GM19395 (cell line): ENCODE measurements at regions not wholly inside any gene's neighbourhood (a gene's known extent, or its start where the extent isn't known, plus 50 kb on each side); places are given as distances from the start of the nearest gene placed in this dataset.
"Not testable (repeated sequence)": the region's sequence is repeated elsewhere in the genome, so short reads cannot be mapped to it uniquely, and the experiment has no call there.

Experiments used
- ATAC-seq: cut with Tn5 transposase; IDR thresholded peaks from one replicate; pipeline ENCODE4 v1.9.1; 2021; ENCODE audit warnings: mild to moderate bottlenecking, moderate library complexity; ENCODE audit not compliant: unreplicated experiment

GRCh38 chr2:225794652-225795400 is 395.3 kb downstream of the NYAP2 start:
- no peak for ATAC-seq

DNA sequence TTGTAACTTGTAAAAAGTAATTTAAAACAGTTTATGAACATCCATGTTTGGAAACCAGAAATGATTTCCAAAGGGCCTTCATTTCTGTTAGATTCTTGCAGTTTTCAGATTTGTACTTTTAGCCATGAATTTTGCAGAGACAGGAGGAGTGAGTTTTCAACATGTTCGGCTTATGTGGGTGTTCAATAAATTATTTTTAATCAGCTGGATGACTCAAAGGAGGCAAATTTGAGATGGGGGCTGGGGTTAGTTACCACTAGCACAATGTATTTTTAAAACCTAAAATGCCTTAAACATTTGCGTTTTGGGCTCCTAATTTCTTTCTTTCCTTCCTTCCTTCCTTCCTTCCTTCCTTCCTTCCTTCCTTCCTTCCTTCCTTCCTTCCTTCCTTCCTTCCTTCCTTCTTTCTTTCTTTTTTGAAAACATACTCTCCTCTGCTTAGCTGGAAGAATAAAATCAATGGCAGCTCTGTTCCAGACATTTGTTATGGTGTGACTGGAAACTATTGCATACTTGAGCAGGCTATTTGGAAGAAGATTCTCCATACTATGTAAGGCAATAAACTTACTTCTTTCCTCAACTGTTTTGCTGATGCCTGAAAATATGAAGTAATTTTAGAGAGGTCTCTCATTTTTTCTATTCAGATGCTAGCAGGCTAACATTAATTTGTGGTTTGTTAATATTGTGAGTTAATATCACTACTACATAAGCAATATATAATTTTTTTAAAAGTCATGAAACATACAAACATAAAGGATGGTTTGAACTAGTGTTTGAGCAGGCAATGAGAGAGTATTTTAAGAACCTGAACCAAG is 394.4 kb downstream of the NYAP2 start:
- no peak for ATAC-seq

GRCh38 chr2:225788571-225789094 is 389.1 kb downstream of the NYAP2 start:
- no peak for ATAC-seq

GRCh38 chr2:225787497-225787896 is 388.0 kb downstream of the NYAP2 start:
- ATAC-seq: no peak

DNA sequence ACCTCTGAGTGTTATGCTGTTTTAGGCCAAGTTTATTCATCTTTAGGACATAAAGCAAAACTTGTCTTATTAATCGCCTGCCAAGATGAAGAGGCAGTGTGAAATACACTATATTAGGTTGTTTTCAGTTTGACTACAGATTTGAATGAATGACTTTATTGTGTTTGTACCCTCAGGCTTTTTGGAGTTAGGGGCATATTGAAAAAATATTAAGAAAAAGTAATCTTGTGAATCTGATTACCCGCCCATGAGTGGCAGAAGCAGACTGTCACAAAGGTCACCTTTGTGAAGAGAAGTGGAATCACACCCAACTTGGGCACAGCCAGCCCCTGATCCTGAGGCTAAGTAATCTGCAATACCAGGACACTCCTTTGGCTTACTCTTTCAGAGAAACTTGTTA is 382.5 kb downstream of the NYAP2 start:
- ATAC-seq: no peak

- no peak for ATAC-seq
These were observed 381.6 kb downstream of the NYAP2 start for GRCh38 chr2:225781145-225781544.

DNA sequence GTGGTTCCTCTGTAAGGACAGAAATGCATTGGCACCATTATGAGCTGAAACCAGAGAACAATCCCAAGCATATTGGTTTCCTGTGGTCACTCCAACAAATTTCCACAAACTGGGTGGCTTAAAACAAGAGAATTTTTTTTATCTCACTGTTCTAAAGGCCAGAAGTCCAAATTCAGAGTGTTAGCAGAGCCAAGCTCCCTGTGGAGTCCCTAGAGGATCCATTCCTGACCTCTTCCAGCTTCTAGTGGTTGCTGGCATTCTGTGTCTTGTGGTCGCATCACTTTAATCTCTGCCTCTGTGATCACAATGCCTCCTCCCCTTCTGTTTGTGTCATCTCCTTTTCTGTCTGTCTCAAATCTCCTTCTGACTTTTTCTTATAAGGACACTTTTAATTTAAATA is 380.3 kb downstream of the NYAP2 start:
- no peak for ATAC-seq

DNA sequence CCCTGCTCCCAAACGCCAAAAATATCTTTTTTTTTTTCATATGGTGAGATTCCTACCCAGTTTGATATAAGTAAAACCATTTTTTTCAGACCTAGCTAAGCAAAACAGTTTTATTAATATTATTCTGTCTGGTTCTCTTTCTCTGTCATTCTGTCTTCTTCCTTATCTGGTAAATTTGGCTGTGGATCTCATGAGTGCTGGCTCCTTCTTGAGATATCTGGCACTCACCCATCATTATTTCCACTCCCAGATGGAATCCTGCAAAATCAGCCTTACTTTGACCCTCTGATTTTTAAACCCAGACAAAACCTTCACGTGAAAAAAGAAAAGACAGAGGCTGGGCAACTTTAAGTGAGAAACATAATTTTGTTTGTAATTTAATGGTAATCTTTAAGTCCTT is 373.6 kb downstream of the NYAP2 start:
- no peak for ATAC-seq

DNA sequence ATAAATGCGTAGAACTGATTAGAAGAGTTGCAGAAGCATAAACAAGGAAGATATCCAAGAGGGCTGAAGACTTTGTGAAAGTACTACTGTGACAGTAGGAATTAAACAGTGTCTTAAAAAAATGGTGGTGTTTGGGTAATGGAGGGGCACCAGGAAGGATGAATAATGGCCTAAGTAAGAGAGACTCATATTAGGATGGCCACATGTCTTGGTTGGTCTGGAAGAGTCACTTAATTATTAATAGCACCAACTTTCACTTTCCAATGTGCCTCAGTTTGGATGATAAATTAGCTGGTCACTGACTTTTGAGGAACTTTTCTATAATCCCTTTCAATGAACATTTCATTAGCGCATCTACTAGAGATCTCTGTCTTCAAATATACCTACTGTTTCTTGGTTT is 372.2 kb downstream of the NYAP2 start:
- ATAC-seq: peak; percentile 51

DNA sequence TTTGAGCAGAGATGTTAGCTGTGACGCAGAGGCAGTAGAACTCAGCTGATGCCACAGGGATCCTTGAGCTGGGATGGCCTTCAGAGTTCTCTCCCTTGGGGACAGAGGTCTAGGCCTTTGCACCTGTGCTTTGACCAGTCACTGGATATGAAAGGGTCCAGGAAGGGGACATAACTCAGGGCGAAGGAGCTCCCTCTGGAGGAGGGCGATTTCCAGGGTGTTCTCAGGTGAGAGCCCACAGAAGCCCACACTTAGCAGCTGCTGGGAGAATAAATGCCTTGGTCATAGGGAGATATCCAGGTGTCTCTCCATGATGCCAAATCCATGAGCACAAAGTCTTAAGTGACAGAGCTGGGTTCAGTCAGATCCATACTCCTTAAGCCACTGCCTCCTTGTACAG is 369.2 kb downstream of the NYAP2 start:
- ATAC-seq: no peak

DNA sequence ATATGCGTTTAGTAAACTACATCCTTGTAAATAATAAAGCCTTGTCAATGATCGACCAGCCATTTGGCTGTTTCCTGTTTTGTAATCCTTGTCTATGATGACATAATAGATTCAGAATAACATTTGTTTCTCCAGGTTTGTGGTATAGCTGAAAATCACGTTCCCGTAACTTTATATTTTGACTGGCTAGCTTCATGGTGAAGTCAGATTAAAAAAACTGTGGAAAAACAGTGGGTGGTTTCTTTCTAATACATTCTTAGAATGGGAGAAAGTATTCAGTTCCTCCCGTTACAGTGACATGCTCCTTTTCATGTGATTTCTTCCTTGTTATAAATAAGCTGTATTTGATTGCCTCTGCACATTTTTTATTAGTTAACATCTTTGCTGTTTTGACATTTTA is 366.9 kb downstream of the NYAP2 start:
- no peak for ATAC-seq

DNA sequence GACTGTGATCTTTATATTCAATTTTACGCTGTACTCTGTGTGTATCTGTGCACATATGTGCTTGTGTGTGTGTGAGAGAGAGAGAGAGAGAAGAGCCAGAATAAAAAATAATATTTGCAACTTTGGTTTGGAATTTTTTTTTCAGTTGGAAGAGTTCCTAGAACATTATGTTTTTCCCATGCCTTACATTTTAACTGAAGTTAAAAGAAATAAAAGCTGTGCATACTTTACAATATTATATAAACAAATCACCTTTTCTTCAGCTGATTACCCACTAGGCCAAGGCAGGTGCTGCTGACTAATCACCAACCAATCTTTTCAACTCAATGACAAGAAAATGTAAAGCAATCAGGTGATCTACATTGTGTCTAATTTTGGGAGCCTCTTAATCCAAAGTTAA is 366.3 kb downstream of the NYAP2 start:
- ATAC-seq: no peak

DNA sequence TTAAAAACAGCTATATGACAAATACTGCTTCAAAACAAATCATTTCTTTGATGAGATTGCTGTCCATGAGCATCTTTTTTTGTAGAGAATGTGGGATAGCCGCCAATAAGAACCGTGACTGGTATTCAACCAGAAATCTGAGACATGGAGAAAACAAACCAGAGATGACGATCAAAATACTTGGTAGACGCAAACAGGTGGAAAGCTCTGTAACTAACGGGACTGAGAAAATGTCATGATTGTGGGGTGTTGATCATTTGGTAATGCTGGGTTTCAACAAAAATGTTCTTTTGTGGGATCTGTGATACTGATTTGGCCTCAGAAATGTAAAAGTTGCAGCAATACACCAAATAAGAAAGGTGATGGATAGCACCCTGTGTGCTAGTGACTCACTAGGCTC is 364.8 kb downstream of the NYAP2 start:
- no peak for ATAC-seq

DNA sequence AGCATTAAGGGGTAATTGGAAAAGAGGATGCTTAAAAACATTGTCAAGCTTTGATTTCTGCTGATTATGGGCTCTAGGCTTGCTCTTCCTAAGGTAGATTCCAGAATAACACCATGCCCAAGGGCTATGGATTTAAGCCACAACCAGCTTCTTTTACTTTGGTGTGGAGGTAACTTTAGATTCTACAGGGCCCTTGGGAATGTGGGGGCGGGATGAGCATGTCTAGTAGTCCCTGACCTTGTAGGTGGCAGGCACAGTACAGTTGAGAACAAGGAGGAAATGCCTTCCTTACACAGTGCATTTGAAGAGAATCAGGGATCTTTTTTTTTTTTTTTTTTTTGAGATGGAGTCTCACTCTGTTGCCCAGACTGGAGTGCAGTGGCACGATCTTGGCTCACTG is 364.2 kb downstream of the NYAP2 start:
- no peak for ATAC-seq

DNA sequence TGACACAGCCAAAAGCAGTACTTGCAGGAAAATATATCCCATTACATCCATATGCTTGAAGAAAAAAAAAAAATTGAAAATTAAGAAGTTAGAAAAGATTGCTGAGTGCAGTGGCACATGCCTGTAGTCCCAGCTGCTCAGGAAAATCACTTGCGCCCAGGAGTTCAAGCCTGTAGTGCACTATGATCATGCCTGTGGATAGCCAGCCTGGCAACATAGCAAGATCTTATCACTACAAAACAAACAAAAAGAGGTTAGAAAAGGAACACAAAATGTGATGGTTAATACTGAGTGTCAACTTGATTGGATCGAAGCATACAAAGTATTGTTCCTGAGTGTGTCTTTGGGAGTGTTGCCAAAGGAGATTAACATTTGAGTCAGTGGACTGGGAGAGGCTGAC is 361.9 kb downstream of the NYAP2 start:
- ATAC-seq: no peak

DNA sequence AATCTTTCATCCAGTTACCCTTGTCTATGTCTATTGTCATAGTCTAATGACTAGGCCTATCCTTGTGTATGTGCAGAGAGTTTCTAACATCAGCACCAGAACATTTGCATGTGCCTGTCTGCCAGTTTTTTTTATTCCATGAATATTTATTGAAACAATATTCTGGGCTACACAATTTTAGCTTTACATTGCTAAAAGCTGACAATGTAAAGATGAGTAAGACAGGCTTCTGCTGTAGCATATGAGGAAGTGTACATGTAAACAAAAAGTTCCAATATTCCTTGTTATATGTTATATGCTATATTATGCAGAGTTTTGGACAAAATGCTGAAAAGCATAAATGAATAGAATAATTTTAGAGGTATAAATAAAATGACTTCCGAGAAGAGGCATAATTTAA is 357.7 kb downstream of the NYAP2 start:
- no peak for ATAC-seq

- no peak for ATAC-seq
These were observed 356.7 kb downstream of the NYAP2 start for GRCh38 chr2:225756198-225756597.

GRCh38 chr2:225748609-225749008 is 349.1 kb downstream of the NYAP2 start:
- ATAC-seq: no peak

DNA sequence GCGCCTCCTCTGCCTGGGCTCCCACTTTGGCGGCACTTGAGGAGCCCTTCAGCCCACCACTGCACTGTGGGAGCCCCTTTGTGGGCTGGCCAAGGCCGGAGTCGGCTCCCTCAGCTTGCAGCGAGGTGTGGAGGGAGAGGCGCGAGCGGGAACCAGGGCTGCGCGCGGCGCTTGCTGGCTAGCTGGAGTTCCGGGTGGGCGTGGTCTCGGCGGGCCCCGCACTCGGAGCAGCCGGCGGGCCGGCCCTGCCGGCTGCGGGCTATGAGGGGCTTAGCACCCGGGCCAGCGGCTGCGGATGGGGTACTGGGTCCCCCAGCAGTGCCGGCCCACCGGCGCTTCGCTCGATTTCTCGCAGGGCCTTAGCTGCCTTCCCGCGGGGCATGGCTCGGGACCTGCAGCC is 344.5 kb downstream of the NYAP2 start:
- ATAC-seq: not testable (repeated sequence)

- ATAC-seq: no peak
These were observed 343.0 kb downstream of the NYAP2 start for GRCh38 chr2:225742487-225742886.

- ATAC-seq: no peak
These were observed 340.6 kb downstream of the NYAP2 start for GRCh38 chr2:225740086-225740485.

DNA sequence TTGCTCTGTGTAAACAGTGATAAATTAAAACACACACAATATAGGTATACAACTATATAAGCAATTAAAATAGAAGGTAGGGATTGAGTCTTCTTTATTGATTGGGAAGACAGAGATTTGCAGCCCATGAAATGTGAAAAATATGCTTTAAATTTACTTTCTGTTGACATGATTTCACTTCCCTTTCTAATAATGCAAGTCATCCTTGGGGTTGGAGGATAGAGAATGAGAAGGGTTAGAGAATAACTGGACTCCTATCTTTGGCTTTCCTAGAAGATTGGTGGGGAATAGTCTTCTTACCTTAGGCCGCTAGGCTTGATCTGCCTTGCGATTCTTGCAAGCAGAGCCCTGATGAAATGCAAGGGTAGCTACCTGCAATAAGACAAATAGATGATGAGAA is 339.8 kb downstream of the NYAP2 start:
- no peak for ATAC-seq
